NCI-H510A treated with DMSO at 0.1 percent for 48 hours (cell line): ENCODE measurements at regions not wholly inside any gene's neighbourhood (a gene's known extent, or its start where the extent isn't known, plus 50 kb on each side); places are given as distances from the start of the nearest gene placed in this dataset.

Experiments used
- DNase-seq: peaks from one replicate; lab custom pipeline; 2025; lab: John Stamatoyannopoulos, UW

GRCh38 chr5:74056107-74056788 lies 430.3 kb downstream of the ARHGEF28 start:
- no peak for DNase-seq

- DNase-seq: no peak
Measured at GRCh38 chr5:74055486-74056106, 429.6 kb downstream of the ARHGEF28 start.

GRCh38 chr5:74054641-74055421 lies 428.8 kb downstream of the ARHGEF28 start:
- DNase-seq: no peak

GRCh38 chr5:74054139-74054538 lies 428.1 kb downstream of the ARHGEF28 start:
- DNase-seq: no peak

GRCh38 chr5:74052441-74053221 lies 426.6 kb downstream of the ARHGEF28 start:
- DNase-seq: no peak

GRCh38 chr5:74051076-74051475 lies 425.1 kb downstream of the ARHGEF28 start:
- DNase-seq: no peak

- DNase-seq: no peak
Measured at GRCh38 chr5:74044936-74045335, 418.9 kb downstream of the ARHGEF28 start.

GRCh38 chr5:74042959-74043358 lies 417.0 kb downstream of the ARHGEF28 start:
- DNase-seq: no peak

GRCh38 chr5:74042559-74042958 lies 416.6 kb downstream of the ARHGEF28 start:
- DNase-seq: no peak

- DNase-seq: no peak
Measured at GRCh38 chr5:74041913-74042312, 415.9 kb downstream of the ARHGEF28 start.

- DNase-seq: peak; percentile 32
Measured at GRCh38 chr5:74040811-74041491, 415.0 kb downstream of the ARHGEF28 start.

- peak; percentile 61 for DNase-seq
Measured at GRCh38 chr5:74040065-74040551, 414.1 kb downstream of the ARHGEF28 start.

- no peak for DNase-seq
Measured at GRCh38 chr5:74037321-74037720, 411.3 kb downstream of the ARHGEF28 start.

- peak; percentile 33 for DNase-seq
Measured at GRCh38 chr5:74035521-74035937, 409.5 kb downstream of the ARHGEF28 start.

- DNase-seq: no peak
Measured at GRCh38 chr5:74034733-74035132, 408.7 kb downstream of the ARHGEF28 start.

GRCh38 chr5:74032617-74033016 lies 406.6 kb downstream of the ARHGEF28 start:
- no peak for DNase-seq

GRCh38 chr5:74031536-74031935 lies 405.5 kb downstream of the ARHGEF28 start:
- DNase-seq: no peak

GRCh38 chr5:74030821-74031220 lies 404.8 kb downstream of the ARHGEF28 start:
- no peak for DNase-seq

GRCh38 chr5:74030371-74030770 lies 404.4 kb downstream of the ARHGEF28 start:
- no peak for DNase-seq

GRCh38 chr5:74028976-74029375 lies 403.0 kb downstream of the ARHGEF28 start:
- DNase-seq: no peak

- no peak for DNase-seq
Measured at GRCh38 chr5:74028406-74028805, 402.4 kb downstream of the ARHGEF28 start.
